ENCODE measurements at regions not wholly inside any gene's neighbourhood (a gene's known extent, or its start where the extent isn't known, plus 50 kb on each side); places are given as distances from the start of the nearest gene placed in this dataset.

GRCh38 chr3:181764544-181764943 is 52.8 kb downstream of the SOX2 start:
- no peak for DNase-seq (ENCODE audit: low spot score)

DNA sequence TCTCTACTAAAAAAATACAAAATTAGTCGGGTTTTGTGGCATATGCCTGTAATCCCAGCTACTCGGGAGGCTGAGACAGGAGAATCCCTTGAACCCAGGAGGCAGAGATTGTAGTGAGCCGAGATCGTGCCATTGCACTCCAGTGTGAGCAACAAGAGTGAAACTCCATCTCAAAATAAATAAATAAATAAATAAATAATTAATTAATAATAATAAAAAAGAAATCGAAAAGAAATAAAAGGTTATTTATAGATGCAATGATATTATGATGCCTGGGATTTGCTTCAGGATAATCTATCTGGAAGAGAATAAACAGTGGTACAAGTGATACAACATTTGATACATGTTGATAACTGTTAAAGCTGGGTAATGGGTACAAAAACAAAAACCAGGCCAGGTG is 58.6 kb downstream of the SOX2 start:
- DNase-seq (ENCODE audit: low spot score), result no peak

GRCh38 chr3:181771120-181771519 is 59.4 kb downstream of the SOX2 start:
- DNase-seq (ENCODE audit: low spot score), result no peak

DNA sequence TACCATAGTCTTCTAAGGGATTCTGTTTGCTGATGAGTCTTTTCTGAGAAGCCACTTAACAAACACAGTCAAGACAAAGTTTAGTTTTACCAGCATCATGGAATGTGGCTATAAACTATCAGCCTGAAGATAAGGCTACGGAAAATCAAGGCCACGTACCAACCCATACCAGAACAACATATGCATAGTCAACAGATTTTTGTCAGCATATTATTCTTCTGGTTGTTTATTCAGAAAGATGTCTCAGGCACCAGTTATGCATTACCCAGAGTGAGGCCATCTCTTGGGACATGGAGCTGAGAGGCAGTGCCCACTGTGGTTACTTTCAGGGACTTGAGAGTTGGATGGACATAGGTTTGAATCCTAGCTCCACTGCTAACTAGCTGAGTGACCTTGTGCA is 60.4 kb downstream of the SOX2 start:
- no peak for DNase-seq (ENCODE audit: low spot score)

DNA sequence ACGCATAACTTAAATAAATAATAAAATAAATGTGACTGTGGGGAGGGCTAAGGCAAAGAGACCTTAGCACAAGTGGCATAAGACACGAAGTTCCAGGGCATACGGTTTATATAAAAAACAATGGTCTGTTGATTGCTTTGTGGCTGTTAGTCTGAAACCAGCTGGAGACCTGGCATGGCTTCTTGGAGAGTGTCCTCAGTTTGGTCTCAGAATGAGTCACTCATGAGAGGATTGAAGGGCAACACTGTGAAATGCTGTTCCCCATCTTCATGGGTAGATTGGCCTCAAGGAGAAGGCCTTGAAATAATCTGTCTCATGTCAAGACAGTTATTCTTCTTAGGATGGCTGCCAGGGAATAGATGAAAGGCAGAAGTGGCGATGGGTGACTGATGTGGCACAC is 62.2 kb downstream of the SOX2 start:
- DNase-seq (ENCODE audit: low spot score), result no peak

GRCh38 chr3:181782306-181782954 is 70.7 kb downstream of the SOX2 start:
- peak; percentile 35 for DNase-seq (ENCODE audit: low spot score)

DNA sequence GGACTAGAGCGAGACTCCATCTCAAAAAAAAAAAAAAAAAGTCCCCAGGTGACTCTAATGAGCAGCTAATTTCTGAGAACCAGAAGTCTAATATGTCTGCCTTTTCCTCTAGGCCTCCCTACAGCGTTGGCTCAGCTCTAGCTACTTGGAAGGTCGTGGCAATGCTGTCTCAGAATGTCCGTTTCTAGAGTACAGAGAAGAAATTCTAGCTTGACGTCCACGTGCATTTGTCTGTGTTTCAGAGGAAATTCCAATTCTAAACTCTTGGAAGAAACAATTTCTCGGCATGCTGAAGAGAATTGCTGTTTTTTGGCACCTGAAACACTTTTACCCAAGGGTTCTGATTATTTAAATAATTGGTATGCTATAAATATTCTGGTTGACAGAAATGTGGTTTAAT is 78.8 kb downstream of the SOX2 start:
- DNase-seq (ENCODE audit: low spot score), result no peak

- DNase-seq (ENCODE audit: low spot score), result no peak
These were observed 79.6 kb downstream of the SOX2 start for GRCh38 chr3:181791056-181791955.

DNA sequence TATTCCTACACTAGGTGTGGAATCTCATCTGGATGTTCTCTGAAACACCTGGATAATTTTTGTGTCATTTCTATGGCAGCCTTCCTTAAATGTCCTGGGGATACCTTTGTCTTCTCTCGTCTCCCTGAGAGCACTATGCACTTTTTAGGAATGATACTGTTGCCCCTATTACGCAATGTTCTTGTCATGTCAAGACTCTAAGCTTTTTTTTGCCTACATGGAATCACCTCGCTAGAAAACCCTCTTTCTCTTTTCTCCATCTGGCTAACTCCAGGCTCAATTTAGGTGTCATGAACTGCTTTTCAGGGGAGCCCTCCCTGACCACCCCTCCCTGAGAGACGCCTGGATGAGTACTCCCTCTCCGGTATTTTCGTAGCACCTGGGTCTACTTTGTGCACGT is 81.3 kb downstream of the SOX2 start:
- no peak for DNase-seq (ENCODE audit: low spot score)

GRCh38 chr3:181794011-181794790 is 82.5 kb downstream of the SOX2 start:
- no peak for DNase-seq (ENCODE audit: low spot score)

DNA sequence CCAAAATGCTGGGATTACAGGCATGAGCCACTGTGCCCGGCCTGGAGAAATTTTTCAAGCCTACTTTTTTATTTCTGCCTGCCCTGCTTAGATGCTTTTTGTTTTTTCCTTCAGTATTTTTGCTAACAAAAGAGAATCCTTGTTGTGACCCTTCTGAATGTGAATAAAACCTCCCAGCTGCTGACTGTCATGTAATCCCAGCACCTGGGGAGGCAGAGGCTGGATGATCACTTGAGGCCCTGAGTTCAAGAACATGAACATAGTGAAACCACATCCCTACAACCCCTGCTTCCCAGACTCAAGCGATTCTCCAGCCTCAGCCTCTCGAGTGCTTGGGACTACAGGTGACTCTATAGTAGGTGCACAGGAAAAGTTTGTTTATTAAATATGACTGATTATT is 84.9 kb downstream of the SOX2 start:
- DNase-seq (ENCODE audit: low spot score), result no peak

DNA sequence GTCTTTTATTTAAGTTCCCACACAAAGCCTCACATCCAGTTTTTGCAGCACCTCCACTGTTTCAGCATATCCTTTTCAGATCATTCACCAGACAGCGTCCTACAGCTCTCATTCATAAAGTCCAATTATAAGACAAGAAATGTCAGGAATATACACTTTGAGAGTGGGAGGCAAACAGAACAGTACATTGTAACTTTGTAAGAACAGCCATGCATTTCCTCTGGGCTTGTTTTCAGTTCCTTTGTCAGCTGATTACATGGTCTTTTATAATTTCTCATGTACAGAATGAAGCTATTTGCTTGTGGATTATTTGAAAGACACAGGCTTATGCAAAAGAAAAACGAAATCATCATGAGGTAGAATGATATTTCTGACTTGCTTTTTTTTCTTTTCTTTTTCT is 85.7 kb downstream of the SOX2 start:
- no peak for DNase-seq (ENCODE audit: low spot score)

DNA sequence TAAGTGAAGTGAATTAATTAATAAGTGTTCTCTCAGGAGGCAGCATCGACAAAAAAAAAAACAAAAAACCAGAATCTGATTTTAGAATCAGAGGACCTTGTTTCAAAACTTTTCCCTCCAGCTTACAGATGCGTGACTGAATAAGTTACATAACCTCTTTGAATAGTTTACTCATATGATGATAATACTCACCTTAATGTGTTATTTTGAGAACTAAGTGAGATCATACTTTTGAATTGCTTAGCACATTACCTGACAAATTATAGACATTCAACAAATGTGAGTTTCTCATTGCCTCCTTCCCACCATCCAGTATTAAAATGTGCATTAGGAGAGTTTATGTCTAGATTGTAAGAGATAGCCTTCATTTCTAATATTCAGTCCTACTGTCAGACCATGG is 94.0 kb downstream of the SOX2 start:
- DNase-seq (ENCODE audit: low spot score), result no peak

DNA sequence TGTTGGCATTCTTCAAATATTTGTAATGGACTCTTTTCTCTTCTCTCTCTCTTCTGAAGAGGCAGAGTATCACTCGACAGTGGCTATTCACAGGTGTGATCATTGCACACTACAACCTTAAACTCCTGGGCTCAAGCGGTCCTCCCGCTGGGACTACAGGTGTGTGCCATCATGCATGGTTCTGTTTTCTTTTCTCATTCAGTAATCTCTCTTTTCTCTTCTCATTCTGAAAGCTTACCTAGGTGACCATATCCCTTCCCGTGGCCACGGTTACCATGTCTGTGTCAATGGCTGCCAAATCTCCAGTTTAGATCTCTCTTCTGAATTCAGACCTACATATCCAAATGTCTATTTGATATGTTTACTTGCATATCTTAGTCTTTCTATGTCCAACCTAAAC is 96.3 kb downstream of the SOX2 start:
- DNase-seq (ENCODE audit: low spot score), result no peak

DNA sequence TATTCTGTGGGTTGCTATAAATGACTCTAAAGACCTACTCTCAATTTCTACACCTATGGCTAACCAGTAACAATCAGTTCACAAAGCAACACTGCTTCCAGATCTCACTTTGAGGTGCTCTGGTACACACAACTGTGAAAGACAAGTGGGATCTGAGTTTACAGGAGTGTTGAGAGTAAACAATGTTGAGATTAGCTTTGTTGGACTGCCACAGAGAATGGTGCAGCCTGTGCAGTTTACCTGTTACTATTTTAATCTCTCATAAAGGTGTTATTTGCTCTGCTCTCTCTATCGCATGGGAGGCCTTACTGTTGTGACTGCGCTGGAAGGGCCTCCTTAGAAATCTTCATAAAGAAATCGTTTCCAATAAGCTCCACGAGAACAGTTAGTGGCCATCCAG is 112.0 kb downstream of the SOX2 start:
- no peak for DNase-seq (ENCODE audit: low spot score)

- no peak for DNase-seq (ENCODE audit: low spot score)
These were observed 113.2 kb downstream of the SOX2 start for GRCh38 chr3:181824961-181825360.

- DNase-seq (ENCODE audit: low spot score), result no peak
These were observed 127.6 kb downstream of the SOX2 start for GRCh38 chr3:181839039-181839915.

- no peak for DNase-seq (ENCODE audit: low spot score)
These were observed 128.2 kb downstream of the SOX2 start for GRCh38 chr3:181839916-181840297.

DNA sequence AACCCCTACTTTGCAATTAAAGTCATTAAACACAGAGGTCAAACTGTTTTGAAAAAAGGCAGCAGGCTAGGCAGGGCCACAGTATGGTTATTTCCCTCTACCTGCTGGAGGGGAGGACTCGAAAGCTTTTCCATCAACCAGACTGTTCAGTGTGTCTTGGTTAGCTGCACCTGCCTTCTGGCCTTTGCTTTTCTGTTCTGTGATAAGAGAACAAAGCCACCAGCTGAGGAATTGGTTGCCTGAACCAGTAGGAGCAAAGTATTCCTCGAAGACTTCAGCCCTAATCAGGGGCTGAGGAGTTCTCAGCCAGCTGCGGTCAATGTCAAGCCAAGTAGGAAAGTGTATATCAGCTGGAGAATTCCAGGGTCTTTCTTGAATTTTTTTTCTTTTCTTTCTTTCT is 132.5 kb downstream of the SOX2 start:
- DNase-seq (ENCODE audit: low spot score), result no peak

- DNase-seq (ENCODE audit: low spot score), result no peak
These were observed 135.6 kb downstream of the SOX2 start for GRCh38 chr3:181847276-181847675.

- DNase-seq (ENCODE audit: low spot score), result no peak
These were observed 139.3 kb downstream of the SOX2 start for GRCh38 chr3:181851063-181851462.

DNA sequence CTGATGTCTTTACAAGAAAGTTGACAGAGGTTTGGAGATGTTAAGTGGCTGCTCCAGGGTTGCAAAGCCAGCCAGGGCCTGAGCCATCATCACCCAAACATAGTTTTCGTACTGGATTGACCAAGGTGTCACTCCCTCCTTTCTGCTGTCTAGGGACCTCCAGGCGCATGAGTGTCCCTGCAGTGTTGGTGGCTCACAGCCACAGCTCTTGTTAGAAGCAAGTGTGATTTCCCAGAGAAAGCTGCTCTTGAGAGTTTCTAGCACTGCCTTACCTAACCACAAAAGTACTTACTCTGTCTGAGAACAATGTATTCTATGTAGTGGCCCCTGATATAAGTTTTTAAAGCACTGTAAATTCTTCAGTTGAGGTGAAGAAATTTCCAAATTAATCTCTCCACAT is 144.1 kb downstream of the SOX2 start:
- DNase-seq (ENCODE audit: low spot score), result no peak
